ENCODE measurements at regions not wholly inside any gene's neighbourhood (a gene's known extent, or its start where the extent isn't known, plus 50 kb on each side); places are given as distances from the start of the nearest gene placed in this dataset.

- TF ChIP-seq ZBTB40 (IDR thresholded peaks at IDR 0.05; ENCODE audit: borderline replicate concordance) (no peak), CBFB (IDR thresholded peaks at IDR 0.05; ENCODE audit: low read depth) (no peak), POLR2A (IDR thresholded peaks at IDR 0.05; ENCODE audit: low read depth, low read length) (no peak), ZBTB33 (IDR thresholded peaks at IDR 0.05) (no peak), EZH2 (IDR thresholded peaks at IDR 0.05; ENCODE audit: borderline replicate concordance, control insufficient read depth, low read depth, low read length) (no peak), MYC (IDR thresholded peaks at IDR 0.05; ENCODE audit: insufficient read depth, insufficient read length, insufficient replicate concordance, low read length, severe bottlenecking) (no peak), EP300 (IDR thresholded peaks at IDR 0.05; ENCODE audit: borderline replicate concordance in 1 of 2, control insufficient read depth in 1 of 2, low read depth in 2 of 2, low read length in 2 of 2) (no peak), CTCF (IDR thresholded peaks at IDR 0.05 in 2 of 3, conservative IDR thresholded peaks at IDR 0.05 in 1 of 3; ENCODE audit: control insufficient read depth in 2 of 3, extremely low read depth in 1 of 3, insufficient read depth in 1 of 3, low read depth in 3 of 3, low read length in 3 of 3) (no peak), MAX (IDR thresholded peaks at IDR 0.05; ENCODE audit: low read depth, low read length) (no peak)
Measured at GRCh38 chr2:239472235-239472775, 71.5 kb upstream of the HDAC4 start.

Data from GM12878 (cell line).